SK-N-SH treated with all-trans-retinoic acid at 6 μM for 48 hours (cell line): ENCODE measurements at regions not wholly inside any gene's neighbourhood (a gene's known extent, or its start where the extent isn't known, plus 50 kb on each side); places are given as distances from the start of the nearest gene placed in this dataset.

Experiments
- ATAC-seq: fragments of 200-7000 bp; cut with Tn5 transposase; 3 replicates; pipeline ENCODE4 v1.9.1; 2020; ENCODE audit warnings: mild to moderate bottlenecking, moderate library complexity
- ARNTL ChIP-seq: fragments of 450-650 bp; formaldehyde crosslinking; IDR thresholded peaks from 2 replicates; pipeline ENCODE4 v1.5.0; 2020; ENCODE audit warnings: low read depth, mild to moderate bottlenecking, moderate library complexity, borderline replicate concordance
- BACH2 ChIP-seq: fragments of 250-450 bp; sonication (Bioruptor Pico); IDR thresholded peaks from 2 replicates; pipeline ENCODE4 v1.9.0; 2021; ENCODE audit warnings: mild to moderate bottlenecking, borderline replicate concordance
- CSDC2 ChIP-seq: fragments of 250-450 bp; sonication (Bioruptor Pico); IDR thresholded peaks from 2 replicates; pipeline ENCODE4 v1.5.0; 2020; ENCODE audit warnings: mild to moderate bottlenecking, moderate library complexity
- ESRRG ChIP-seq: fragments of 250-450 bp; sonication (Bioruptor Pico); IDR thresholded peaks from 2 replicates; pipeline ENCODE4 v1.6.1; 2021; ENCODE audit warnings: mild to moderate bottlenecking
- GLIS3 ChIP-seq: fragments of 250-450 bp; sonication (Bioruptor Pico); IDR thresholded peaks from 2 replicates; pipeline ENCODE4 v1.5.0; 2020; ENCODE audit warnings: mild to moderate bottlenecking, moderate library complexity
- ISL1 ChIP-seq: fragments of 250-450 bp; sonication (Bioruptor Pico); IDR thresholded peaks from 2 replicates; pipeline ENCODE4 v2.1.2; 2022; ENCODE audit warnings: mild to moderate bottlenecking, moderate library complexity
- OSR1 ChIP-seq: fragments of 250-450 bp; sonication (Bioruptor Pico); IDR thresholded peaks from 2 replicates; pipeline ENCODE4 v1.8.0; 2022; ENCODE audit warnings: moderate library complexity, mild to moderate bottlenecking, inconsistent platforms
- PPARA ChIP-seq: fragments of 250-450 bp; sonication (Bioruptor Pico); IDR thresholded peaks from 2 replicates; pipeline ENCODE4 v1.5.0; 2020; ENCODE audit warnings: mild to moderate bottlenecking, borderline replicate concordance
- RARB ChIP-seq: fragments of 250-450 bp; sonication (Bioruptor Pico); IDR thresholded peaks from 2 replicates; pipeline ENCODE4 v1.8.0; 2021; ENCODE audit warnings: mild to moderate bottlenecking, moderate library complexity
- SNAI2 ChIP-seq: fragments of 250-450 bp; sonication (Bioruptor Pico); IDR thresholded peaks from 2 replicates; pipeline ENCODE4 v1.5.0; 2020; ENCODE audit warnings: mild to moderate bottlenecking, moderate library complexity
- TCF4 ChIP-seq: fragments of 250-450 bp; sonication (Bioruptor Pico); IDR thresholded peaks from 2 replicates; pipeline ENCODE4 v1.8.0; 2021; ENCODE audit warnings: mild to moderate bottlenecking, moderate library complexity, borderline replicate concordance
- TOX ChIP-seq: fragments of 250-450 bp; sonication (Bioruptor Pico); IDR thresholded peaks from 2 replicates; pipeline ENCODE4 v1.8.0; 2021; ENCODE audit warnings: mild to moderate bottlenecking, moderate library complexity, borderline replicate concordance
- ZC3H10 ChIP-seq: fragments of 250-450 bp; sonication (Bioruptor Pico); IDR thresholded peaks from 2 replicates; pipeline ENCODE4 v1.5.1; 2021; ENCODE audit warnings: mild to moderate bottlenecking, moderate library complexity
- ZFP3 ChIP-seq: fragments of 250-450 bp; sonication (Bioruptor Pico); IDR thresholded peaks from 2 replicates; pipeline ENCODE4 v1.5.0; 2020; ENCODE audit warnings: mild to moderate bottlenecking, moderate library complexity
- ZFP30 ChIP-seq: fragments of 450-650 bp; formaldehyde crosslinking; IDR thresholded peaks from 2 replicates; pipeline ENCODE4 v1.5.0; 2022; ENCODE audit warnings: mild to moderate bottlenecking, moderate library complexity
- ZNF8 ChIP-seq: fragments of 450-650 bp; formaldehyde crosslinking; IDR thresholded peaks from 2 replicates; pipeline ENCODE4 v1.5.0; 2020; ENCODE audit warnings: mild to moderate bottlenecking, moderate library complexity
- TF ChIP-seq, protein P1 (sequence below): fragments of 250-450 bp; sonication (Bioruptor Pico); IDR thresholded peaks from 2 replicates; pipeline ENCODE4 v1.5.1; 2020; ENCODE audit warnings: low read depth, mild to moderate bottlenecking, moderate library complexity
- TF ChIP-seq, protein P2 (sequence below): fragments of 250-450 bp; sonication (Bioruptor Pico); IDR thresholded peaks from 2 replicates; pipeline ENCODE4 v1.8.0; 2020; ENCODE audit warnings: mild to moderate bottlenecking, moderate library complexity, borderline replicate concordance
- TF ChIP-seq, protein P3 (sequence below): fragments of 250-450 bp; sonication (Bioruptor Pico); IDR thresholded peaks from 2 replicates; pipeline ENCODE4 v1.8.0; 2021; ENCODE audit warnings: low read depth, mild to moderate bottlenecking, moderate library complexity, borderline replicate concordance

DNA sequence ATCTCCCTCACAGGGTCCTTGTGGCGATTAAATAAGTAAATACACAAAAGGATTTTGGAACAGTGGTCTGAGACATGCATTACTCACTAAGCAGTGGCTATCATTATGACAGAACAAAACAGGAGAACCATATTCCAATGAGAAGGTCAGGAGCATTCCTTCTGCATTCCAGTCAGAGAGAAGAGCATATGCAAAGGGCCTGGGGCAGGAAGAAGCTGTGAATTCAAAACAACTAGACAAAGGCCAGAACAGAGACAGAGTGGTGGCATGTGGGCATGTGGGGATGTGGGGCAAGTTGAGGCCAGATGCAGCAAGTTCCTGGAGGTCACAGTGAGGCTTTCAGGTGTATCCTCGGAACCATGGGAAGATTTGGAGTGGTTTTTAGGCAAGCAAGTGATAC, 70.1 kb upstream of the VRK1 start:
- no peak for ATAC-seq
- TF ChIP-seq, protein P1, sequence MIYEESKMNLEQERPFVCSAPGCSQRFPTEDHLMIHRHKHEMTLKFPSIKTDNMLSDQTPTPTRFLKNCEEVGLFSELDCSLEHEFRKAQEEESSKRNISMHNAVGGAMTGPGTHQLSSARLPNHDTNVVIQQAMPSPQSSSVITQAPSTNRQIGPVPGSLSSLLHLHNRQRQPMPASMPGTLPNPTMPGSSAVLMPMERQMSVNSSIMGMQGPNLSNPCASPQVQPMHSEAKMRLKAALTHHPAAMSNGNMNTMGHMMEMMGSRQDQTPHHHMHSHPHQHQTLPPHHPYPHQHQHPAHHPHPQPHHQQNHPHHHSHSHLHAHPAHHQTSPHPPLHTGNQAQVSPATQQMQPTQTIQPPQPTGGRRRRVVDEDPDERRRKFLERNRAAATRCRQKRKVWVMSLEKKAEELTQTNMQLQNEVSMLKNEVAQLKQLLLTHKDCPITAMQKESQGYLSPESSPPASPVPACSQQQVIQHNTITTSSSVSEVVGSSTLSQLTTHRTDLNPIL: no peak
- TF ChIP-seq TCF4 (CRISPR knock-in tag) (no peak), ARNTL (CRISPR knock-in tag) (no peak), CSDC2 (CRISPR knock-in tag) (no peak), PPARA (CRISPR knock-in tag) (no peak)

DNA sequence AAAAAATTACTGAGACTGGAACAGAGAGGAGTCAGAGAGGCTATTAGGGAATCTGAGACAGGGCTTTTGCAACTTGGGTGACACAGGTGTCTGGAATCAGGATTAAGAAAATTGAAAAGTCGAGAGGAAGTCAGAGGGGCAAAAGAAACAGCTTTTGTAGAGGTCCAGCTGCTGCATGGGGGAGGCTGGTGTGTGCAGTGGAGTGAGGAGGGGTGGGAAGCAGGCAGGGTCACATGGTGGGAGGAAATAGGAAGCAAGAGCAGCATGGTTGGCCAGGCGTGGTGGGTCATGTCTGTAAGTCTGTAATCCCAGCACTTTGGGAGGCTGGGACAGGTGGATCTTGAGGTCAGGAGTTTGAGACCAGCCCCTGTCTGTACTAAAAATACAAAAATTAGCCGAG, 69.7 kb upstream of the VRK1 start:
- TF ChIP-seq GLIS3 (no peak), ISL1 (CRISPR knock-in tag) (no peak), CSDC2 (CRISPR knock-in tag) (no peak), OSR1 (no peak), ESRRG (CRISPR knock-in tag) (no peak), RARB (CRISPR knock-in tag) (no peak), BACH2 (CRISPR knock-in tag) (no peak), ARNTL (CRISPR knock-in tag) (no peak), ZNF8 (CRISPR knock-in tag) (no peak), ZFP30 (no peak), ZFP3 (no peak)
- TF ChIP-seq, protein P2, sequence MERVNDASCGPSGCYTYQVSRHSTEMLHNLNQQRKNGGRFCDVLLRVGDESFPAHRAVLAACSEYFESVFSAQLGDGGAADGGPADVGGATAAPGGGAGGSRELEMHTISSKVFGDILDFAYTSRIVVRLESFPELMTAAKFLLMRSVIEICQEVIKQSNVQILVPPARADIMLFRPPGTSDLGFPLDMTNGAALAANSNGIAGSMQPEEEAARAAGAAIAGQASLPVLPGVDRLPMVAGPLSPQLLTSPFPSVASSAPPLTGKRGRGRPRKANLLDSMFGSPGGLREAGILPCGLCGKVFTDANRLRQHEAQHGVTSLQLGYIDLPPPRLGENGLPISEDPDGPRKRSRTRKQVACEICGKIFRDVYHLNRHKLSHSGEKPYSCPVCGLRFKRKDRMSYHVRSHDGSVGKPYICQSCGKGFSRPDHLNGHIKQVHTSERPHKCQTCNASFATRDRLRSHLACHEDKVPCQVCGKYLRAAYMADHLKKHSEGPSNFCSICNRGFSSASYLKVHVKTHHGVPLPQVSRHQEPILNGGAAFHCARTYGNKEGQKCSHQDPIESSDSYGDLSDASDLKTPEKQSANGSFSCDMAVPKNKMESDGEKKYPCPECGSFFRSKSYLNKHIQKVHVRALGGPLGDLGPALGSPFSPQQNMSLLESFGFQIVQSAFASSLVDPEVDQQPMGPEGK: no peak
- TF ChIP-seq, protein P1: no peak
- TF ChIP-seq, protein P3, sequence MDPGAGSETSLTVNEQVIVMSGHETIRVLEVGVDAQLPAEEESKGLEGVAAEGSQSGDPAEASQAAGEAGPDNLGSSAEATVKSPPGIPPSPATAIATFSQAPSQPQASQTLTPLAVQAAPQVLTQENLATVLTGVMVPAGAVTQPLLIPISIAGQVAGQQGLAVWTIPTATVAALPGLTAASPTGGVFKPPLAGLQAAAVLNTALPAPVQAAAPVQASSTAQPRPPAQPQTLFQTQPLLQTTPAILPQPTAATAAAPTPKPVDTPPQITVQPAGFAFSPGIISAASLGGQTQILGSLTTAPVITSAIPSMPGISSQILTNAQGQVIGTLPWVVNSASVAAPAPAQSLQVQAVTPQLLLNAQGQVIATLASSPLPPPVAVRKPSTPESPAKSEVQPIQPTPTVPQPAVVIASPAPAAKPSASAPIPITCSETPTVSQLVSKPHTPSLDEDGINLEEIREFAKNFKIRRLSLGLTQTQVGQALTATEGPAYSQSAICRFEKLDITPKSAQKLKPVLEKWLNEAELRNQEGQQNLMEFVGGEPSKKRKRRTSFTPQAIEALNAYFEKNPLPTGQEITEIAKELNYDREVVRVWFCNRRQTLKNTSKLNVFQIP (CRISPR knock-in tag): no peak
- ATAC-seq: no peak

DNA sequence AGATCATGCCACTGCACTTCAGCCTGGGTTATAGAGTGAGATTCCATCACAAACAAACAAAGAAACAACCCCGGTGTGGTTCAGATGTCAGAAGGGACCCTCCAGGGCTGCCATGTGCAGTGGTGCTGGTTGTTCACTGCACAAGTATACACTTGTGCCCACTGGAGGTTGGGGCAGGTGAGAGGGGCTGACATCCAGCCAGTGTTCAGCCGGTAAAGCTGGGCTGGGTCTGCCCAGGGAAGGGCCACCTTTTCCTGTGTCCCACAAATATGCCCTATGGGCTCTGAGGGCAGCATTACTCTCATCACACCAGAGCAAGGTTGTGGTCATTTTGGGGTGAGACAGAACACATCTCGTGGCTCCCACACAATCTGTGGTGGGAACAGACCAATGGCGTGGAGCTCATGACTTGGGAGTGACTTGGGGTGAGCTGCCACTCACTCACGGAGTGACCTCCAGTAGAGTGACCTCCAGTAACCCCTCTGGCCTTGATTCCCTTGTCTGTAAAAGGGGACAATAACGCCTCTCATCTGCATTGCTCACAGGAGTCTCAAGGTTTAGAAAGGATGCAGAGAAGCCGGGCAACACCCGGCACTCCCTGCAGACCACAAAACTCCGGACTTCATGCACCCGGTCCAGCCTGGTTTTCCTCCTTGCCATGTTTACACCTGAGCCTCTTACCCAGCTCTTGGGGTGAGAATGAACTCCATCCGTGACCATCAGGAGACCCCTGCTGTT, 69.0 kb upstream of the VRK1 start:
- TF ChIP-seq SNAI2 (CRISPR knock-in tag): no peak
- TF ChIP-seq ZNF8 (CRISPR knock-in tag): no peak
- no peak for TF ChIP-seq CSDC2 (CRISPR knock-in tag)
- TF ChIP-seq, protein P3 (CRISPR knock-in tag): no peak
- TF ChIP-seq ZC3H10 (CRISPR knock-in tag): no peak
- TF ChIP-seq GLIS3: no peak
- no peak for TF ChIP-seq ZFP3
- no peak for TF ChIP-seq ISL1 (CRISPR knock-in tag)
- no peak for TF ChIP-seq ZFP30
- TF ChIP-seq, protein P2: no peak
- no peak for TF ChIP-seq TOX (CRISPR knock-in tag)
- no peak for TF ChIP-seq PPARA (CRISPR knock-in tag)
- TF ChIP-seq ARNTL (CRISPR knock-in tag): no peak
- TF ChIP-seq, protein P1: no peak
- TF ChIP-seq RARB (CRISPR knock-in tag): no peak
- ATAC-seq: no peak
